ENCODE measurements at regions not wholly inside any gene's neighbourhood (a gene's known extent, or its start where the extent isn't known, plus 50 kb on each side); places are given as distances from the start of the nearest gene placed in this dataset.
"Not testable (repeated sequence)": the region's sequence is repeated elsewhere in the genome, so short reads cannot be mapped to it uniquely, and the experiment has no call there.

DNA sequence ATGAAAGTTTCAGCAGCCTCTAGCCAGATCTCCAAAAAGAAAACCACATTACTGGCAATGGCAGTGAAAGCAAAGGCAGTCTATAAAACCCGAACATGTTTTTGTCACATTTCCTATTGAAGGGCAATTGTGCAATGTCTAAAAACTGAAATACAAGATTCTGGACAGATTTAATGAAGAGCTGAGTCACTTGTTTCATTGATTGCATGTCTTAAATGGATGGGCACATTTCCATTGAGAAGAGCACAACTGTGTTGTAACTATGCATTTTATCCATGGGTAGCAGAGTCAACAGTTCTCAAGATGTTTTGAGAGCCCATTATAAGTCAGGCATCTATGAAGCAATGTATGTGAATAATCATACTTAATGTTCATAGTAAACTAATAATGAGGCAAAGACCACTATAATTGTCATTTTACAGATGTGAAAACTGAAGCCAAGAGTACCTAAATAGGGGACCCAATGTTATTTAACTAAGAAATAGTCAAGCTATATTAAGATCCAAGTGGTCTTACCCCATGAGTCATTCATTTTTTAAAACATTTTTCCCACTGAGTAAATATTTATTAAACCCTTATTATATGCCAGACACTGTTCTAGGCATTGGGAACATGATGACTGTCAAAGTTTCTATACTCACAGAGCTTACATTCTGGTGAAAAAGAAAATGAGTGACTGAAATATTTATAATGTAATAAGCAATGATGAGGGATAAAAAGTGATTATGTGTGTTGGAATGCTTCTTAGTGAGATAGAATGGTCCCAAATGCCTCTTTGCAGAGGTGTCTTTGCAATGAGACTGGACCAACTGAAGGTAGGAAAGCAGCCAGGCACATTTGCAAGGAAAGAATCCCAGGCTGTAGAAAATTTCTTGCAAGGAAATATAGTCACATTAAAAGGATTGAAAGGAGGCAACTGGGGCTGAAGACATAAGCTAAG lies 818.9 kb upstream of the ACVR2A start:
- DNase-seq (ENCODE audit: low read depth, low spot score) = no peak

DNA sequence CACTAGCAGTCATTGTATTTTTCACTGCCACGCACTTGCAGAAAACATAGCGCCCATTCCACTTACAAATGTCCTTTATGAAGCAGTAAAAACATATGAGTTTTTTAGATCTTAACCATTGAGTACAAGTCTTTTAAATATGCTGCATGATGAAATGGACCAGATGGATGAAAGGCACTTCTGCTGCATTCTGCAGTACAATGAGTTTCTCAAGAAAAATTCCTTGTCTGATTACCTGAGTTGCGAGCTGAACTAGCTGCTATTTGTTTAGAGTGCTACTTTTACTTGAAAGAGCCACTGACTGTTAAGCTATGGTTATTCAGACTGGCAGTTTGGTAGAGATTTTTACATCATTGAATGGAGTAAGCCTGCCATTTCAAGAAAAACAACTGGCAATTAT lies 825.5 kb upstream of the ACVR2A start:
- DNase-seq (ENCODE audit: low read depth, low spot score) = no peak

DNA sequence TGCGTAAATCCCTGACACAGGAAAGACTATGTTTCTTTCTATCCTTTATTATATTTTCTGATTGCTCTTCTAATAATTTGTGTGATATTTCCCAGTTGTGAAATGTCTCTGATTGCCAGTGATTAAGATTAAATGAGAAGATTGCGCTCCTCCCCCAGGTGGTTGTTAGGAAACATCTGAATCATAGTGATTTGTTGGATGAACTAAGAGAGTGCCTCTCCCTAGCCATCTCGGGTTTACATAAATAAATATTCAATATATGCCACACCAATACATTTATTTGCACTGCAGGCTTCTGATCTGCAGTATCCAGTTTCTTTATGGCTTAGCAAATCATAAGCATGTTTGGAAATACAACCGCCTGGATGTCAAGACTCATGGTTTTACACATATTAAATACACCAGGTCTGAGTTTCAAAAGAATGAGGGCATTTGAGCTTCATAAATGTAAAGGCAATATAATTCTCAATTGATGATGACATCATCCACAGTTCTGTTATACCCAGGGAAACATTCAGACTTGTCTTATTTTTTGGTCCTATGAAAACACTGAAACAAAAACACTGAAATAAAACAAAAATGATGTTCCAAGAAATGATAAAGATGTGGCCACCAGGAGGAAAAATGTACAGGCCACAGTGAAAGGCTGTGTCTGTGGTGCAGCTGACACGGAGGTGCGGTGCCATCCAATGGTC lies 826.7 kb upstream of the ACVR2A start:
- DNase-seq (ENCODE audit: low read depth, low spot score) = no peak

DNA sequence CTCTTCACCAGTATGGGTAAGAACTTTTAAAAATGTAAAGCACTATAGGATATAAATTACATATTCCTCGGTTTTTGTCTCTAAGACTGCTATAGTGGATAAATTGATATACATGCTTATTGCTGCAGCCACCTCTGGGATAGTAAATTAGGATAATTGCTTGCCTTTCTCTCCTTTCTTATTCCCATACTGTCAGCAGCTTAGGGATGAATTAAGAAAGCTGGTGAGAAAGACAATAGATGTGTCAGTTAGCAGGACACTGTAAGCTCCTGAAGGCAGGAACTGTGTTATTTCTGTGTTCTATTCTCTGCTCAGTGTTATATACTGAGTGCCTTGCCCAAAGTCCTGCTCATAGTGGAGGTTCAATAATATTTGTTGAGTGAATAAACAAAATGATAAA lies 828.6 kb upstream of the ACVR2A start:
- no peak for DNase-seq (ENCODE audit: low read depth, low spot score)

DNA sequence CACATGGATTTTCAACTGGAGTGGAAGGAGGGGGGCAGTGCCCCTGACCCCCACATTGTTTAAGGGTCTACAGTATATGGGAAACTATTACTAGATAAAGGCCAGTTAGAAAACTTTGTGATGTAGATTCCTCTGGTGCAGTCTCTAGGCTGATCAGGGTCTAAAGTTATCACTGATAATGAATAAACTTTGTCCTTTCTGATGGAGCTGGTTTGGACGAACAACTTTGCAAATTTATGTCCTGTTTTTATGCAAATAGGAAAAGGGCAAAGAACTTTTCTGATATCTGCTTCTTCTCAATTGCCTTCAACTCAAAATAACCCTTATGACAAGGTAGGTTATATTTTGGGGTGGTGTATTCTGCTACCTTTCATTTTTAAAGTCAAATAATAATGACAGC lies 829.2 kb upstream of the ACVR2A start:
- DNase-seq (ENCODE audit: low read depth, low spot score) = no peak

DNA sequence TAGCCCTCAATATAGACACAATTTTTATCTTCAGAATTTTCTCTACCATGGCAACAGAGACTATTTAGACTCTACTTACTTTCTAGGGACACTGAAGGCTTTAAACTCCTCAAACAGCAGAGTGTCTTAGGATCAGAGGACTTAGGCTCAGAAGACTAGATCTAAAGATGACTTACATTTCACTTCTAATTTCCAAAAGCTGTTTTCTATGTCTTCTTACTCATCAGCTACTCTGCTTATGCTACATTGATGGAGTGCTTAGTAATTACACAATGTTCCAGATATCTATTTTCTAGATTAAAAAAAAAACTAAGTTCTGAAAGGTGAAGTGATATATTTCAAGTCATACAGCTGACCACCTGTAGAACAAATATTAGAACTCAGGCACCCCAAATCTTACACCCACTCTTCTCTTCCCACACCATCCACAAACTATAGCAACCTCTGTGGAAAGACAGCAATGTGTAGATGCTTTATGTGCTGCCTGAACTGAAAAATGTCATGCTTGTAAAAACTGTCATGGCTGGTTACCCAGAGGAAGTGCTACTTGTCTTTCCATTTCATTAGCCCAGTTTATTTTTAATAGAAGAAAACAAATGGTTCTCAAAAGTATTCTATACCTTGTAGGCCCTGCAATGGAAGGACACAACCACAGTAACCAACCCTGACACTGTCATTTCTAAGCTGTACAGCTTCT lies 831.0 kb upstream of the ACVR2A start:
- DNase-seq (ENCODE audit: low read depth, low spot score) = no peak

DNA sequence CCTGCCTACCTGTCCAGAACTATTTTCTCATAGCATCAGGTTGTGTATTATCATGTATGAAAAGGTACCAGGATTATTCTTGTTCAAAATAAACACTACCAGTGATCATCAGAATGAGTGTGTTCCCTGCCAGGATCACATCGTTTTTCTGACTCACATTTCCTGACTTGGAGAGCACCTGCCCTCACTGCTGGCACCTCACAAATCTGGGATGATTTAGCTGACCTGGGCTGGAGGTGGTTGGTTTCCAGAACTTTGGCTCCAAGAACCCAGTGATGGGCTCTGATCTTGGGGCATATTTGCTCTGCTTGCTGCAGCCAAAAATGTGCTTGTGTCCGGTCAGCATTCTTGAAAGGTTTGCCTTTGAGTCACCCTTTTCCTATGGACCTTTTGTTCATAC lies 836.3 kb upstream of the ACVR2A start:
- no peak for DNase-seq (ENCODE audit: low read depth, low spot score)

DNA sequence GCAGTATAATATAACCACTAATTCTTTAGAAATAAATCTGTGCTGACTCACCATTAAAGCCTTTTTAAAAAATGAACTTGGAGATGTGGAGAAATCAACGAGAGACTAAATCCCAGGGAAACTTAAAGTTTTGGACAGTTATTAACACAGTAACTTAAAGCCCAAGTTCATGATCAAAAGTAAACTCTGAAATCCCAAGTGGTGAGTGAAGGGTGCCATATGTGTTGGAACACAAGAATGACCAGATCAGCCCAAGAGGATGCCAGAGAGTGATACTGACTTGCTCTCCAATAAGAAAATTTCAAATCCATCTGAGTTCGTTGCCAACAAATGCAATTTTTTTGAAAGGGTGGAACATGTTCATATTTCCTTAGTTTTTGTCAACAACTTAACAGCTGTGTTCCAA lies 838.1 kb upstream of the ACVR2A start:
- DNase-seq (ENCODE audit: low read depth, low spot score) = no peak

DNA sequence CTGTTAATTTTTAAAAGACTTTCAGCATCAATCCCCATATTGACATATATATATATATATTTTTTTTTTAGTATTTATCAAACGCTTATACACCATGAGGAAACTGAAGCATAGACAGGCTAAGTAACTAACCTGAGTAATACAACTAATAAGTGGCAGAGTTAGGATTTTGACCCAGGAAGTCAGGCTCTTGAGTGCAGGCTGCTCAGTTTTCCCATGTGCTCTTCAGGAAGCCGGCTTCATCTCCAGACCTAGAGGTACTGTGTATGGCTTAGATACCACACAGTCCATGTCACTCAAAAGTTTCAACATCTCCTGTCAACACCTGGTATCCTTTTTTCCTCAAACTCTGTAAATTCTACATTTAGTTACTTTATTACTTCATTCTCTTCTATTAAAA lies 841.7 kb upstream of the ACVR2A start:
- DNase-seq (ENCODE audit: low read depth, low spot score) = no peak

DNA sequence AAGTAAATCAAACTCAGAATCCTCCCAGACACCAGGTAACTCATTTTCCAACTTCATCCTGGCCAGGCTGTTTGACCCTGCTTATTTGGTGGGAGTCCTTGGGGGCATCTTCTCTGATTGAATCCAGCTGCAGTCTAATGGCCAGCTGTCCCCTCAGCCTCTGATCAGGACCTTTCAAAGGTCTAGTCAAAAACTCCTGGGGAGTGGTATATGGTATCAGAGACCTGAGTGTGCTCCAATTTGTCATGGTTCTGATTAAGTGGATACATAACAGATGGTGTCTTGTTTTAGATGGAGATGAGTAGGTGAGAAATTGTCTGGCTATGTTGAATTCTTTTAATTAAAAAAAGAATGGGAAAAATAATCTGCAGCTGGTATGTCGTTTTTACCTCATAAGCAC lies 842.6 kb upstream of the ACVR2A start:
- DNase-seq (ENCODE audit: low read depth, low spot score) = no peak

DNA sequence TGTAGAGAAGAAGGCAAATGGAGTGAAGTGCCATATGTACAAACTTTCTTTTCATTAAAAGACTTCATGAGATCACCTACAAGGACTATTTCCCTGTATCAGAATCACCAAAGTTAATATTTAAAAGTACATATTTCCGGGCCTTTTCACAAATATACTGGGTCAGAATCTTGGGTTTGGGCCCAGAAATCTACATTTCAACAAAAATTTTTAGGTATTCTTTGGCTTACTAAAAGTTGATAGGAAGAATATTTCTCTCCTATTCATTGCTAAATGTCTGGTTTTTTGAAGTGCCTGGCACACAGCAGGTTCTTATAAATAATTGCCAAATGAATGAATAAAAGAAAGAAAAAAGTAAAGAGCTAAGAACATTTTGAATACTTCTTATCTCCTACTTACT lies 843.8 kb upstream of the ACVR2A start:
- no peak for DNase-seq (ENCODE audit: low read depth, low spot score)

DNA sequence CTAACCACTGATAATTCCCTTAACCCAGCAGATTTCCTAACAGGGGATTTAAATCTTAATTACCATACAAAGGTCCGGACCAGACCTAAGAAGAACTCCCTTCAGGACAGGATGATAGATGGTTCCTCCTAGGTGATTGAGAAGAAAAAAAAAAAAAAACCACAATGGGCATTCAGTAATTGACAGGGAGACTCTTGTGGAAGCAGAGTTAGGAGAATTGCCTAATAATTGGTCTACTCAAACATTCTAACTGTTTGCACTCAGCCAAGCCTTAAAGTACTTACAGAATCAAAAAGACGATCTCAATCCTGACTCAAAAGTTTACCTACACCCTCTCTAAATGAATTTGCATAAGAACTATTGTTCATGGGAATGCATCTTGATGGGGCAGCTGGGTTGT lies 844.7 kb upstream of the ACVR2A start:
- DNase-seq (ENCODE audit: low read depth, low spot score) = not testable (repeated sequence)

DNA sequence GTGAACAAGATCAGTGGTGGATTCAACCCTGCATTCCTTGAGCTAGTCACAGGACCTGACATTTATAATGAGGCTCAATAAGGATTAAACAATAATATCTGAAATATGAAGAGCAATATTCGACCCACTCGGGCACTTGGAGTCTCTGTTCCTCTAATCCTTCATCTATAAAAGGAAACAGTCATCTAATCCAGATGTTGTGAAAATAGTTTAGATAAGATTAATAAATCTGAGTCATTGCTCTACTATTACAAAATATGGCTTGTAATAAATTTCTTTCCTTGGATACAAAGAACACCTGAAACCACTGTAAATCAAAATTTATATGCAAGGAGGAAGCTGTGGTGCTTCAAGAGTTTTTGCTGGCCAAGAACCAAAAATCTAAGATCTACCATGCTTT lies 846.9 kb upstream of the ACVR2A start:
- DNase-seq (ENCODE audit: low read depth, low spot score) = no peak

DNA sequence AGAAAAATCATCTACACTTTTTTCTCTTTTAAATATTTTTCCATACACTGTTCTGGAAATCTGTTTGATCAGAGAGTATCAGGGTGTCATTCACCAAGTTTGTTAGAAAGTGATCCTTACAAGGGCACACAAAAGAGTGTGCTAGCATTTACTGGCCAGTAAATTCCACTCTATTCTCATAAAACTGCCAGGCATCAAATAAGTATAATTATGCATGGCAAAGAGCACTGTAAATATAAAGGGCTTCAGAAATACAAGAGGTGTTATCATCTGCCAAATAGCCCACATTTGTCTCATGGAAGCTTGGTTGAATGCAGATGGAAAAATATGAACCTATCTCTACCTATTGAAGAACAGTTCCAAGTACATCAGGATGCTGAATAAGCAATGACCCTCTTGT lies 847.3 kb upstream of the ACVR2A start:
- DNase-seq (ENCODE audit: low read depth, low spot score) = no peak

DNA sequence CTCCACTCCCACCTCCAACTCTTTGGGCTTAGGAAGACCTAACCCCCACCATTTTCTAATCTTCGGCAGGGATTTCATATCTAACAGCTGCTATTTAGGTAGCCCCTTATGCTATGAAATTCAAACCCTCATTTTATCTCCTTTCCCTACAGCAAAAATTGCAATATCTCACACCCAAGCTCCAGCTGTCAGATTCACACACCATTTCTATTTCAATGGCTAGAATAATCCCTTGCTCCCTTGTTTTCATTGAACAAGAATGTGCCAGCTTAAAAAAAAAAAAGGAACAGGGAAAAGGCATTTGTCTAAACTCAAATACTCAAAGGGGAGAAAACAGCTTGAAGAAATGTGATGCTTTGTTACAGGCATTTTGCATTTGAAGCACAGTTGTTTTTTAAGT lies 850.6 kb upstream of the ACVR2A start:
- no peak for DNase-seq (ENCODE audit: low read depth, low spot score)

DNA sequence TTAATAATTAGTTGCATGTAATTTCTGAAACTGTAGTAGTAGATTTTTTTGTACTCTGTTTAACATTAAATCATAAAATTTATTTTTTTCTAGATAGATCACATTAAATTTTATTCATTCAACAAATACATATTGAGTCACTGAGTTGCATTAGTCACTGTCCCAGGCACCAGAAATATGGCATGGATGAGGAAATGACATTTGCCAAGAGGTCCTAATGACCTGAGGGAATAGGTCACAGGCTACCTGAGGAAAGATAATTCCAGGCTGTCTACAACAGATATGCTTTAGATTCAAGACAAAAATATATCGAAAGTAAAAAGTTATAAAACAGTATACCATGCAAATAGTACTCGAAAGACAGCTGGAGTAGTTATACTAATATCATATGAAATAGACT lies 852.4 kb upstream of the ACVR2A start:
- DNase-seq (ENCODE audit: low read depth, low spot score) = no peak

DNA sequence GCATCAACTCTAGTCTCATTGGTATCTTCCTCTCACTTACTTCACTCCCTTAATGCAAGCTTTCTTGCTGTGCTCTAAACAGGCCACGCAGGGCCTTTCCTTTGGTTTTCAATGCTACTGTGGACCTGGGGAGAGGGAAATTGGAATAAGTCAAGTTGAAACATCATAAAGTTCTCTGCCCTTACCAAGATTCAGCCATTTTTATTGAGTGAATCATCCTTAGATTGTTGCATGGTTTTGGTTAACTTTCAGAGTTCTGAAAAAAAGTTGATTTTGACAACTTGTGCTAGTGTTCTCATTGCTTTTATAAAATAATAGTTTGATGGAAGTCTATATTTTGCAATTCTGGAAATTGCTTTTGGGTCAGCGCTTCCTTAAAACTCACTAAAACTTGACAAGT lies 852.8 kb upstream of the ACVR2A start:
- no peak for DNase-seq (ENCODE audit: low read depth, low spot score)

DNA sequence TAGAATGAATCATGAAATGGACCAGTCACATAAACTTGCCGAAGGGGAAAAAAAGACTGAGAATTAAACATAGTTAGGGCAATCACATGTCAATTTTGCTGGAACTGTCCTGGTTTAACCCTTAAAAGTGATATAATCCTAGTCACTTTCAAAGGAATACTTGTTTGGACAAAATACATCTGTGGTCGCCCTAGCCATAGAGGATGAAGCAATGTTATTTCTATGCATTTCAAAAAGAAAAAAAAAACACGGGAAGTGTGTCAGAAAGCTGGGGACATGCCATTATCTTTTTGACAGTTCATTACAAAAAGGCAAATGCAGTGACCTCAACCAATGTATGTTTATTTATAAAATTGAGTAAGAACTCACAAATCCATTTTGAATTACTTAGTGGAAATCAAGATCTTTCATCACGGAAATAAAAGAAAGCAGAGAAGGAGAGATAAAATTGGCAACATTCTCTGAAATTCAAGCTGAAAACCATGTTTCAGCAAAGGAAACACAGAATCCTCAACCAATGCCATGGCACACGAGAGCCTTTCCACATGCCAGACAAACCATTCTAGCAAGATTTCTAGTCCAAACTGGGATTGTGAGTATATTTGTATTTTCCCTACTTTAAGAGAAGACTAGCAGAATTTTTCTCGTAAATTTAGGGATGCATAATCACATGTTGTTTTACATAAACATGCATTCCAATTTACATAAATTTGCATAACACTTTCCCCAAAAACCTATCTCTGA lies 854.3 kb upstream of the ACVR2A start:
- no peak for DNase-seq (ENCODE audit: low read depth, low spot score)

DNA sequence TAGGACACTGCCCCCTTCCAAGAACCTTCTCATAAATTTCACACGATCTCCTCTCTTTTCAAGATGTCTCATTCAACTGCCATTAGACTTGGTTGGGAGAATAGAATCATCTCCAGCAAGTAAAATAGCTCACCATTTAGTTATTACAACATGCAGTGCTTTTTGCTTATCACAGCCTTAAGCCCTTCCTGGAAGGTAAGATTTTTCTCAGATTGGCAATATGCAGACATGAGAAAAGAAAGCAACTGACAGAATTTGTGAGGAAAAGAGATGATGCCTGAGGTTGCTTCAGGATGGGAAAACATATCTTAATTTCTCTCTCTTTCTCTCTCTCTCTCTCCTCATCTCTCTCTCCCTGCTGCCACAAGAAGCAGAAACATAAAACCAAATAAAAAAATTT lies 855.1 kb upstream of the ACVR2A start:
- DNase-seq (ENCODE audit: low read depth, low spot score) = no peak

DNA sequence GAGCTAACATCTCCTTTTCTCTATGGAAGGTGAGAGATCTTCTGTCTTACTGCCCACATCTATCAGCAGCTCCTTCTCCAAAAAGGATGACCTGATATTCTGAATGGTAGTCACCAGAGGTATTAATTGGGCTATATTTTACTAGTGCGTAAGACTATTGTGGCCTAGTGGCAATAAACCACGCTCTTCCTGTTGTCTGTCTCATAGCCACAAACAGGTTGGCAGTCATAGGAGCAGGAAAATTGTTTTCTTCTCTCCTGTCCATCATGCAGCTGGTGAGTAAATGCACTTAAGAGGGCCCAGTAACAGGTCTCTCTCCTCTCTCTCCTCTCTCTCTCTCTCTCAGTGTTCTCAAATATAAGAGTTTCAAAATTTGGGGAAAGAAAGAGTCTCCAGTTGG lies 856.8 kb upstream of the ACVR2A start:
- DNase-seq (ENCODE audit: low read depth, low spot score) = no peak

DNA sequence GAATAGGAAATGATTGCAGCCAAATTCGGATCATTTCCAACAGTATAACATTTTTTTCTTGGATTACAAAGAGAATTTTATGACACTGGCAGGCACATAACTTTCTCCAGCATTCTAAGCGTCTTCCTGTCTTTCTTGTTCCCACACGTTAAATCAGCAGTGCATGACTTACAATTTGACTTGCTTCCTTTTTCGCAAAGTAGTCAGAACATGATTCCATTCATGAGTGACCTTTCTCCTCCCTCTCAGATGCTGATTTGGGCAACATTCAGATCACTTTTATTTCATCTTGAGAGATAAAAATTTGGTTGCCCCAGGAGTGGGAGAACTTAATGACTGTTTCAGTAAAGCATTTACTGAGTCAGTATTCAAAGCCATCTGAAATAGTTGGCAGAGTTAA lies 858.7 kb upstream of the ACVR2A start:
- DNase-seq (ENCODE audit: low read depth, low spot score) = no peak

DNA sequence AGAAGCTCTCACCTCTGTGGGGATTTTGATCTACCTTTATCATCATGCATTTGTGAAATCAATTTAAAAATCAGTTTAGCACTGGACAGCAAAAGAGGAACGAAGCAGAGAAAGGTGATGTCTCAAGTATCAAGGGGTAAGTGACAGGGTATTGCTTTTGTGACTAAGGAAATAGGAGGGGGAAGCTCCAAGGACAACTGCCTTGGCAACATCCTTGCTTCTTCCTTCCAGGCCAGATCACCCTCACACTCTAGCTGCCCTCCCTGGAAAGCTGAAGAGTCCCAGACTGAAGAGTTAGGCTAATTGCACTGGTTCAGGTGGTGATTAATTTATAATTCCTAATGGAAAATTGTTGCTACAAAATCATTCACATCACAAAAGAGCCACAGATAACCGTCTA lies 859.1 kb upstream of the ACVR2A start:
- DNase-seq (ENCODE audit: low read depth, low spot score) = no peak
